Medulla oblongata (tissue), 1 donor: ENCODE measurements at regions not wholly inside any gene's neighbourhood (a gene's known extent, or its start where the extent isn't known, plus 50 kb on each side); places are given as distances from the start of the nearest gene placed in this dataset.
"Not testable (repeated sequence)": the region's sequence is repeated elsewhere in the genome, so short reads cannot be mapped to it uniquely, and the experiment has no call there.

Experiments
- DNase-seq: peaks from one replicate; pipeline ENCODE4 v3.0.0-alpha.2; 2015; ENCODE audit errors: extremely low spot score

GRCh38 chr22:44650806-44651205, 51.2 kb upstream of the PRR5 start:
- no peak for DNase-seq

GRCh38 chr22:44648821-44649565, 53.0 kb upstream of the PRR5 start:
- no peak for DNase-seq

GRCh38 chr22:44648085-44648820, 53.8 kb upstream of the PRR5 start:
- DNase-seq, result no peak

GRCh38 chr22:44647141-44647540, 54.9 kb upstream of the PRR5 start:
- no peak for DNase-seq

GRCh38 chr22:44646668-44647067, 55.3 kb upstream of the PRR5 start:
- DNase-seq, result no peak

- no peak for DNase-seq
Observed at GRCh38 chr22:44646141-44646540, 55.9 kb upstream of the PRR5 start.

- no peak for DNase-seq
Observed at GRCh38 chr22:44645531-44645930, 56.5 kb upstream of the PRR5 start.

GRCh38 chr22:44645083-44645482, 56.9 kb upstream of the PRR5 start:
- DNase-seq, result no peak

GRCh38 chr22:44643526-44644101, 58.4 kb upstream of the PRR5 start:
- DNase-seq, result not testable (repeated sequence)

GRCh38 chr22:44642096-44642644, 59.8 kb upstream of the PRR5 start:
- no peak for DNase-seq

- DNase-seq, result no peak
Observed at GRCh38 chr22:44640618-44641155, 61.3 kb upstream of the PRR5 start.

GRCh38 chr22:44639891-44640617, 62.0 kb upstream of the PRR5 start:
- DNase-seq, result no peak

GRCh38 chr22:44638971-44639760, 62.8 kb upstream of the PRR5 start:
- no peak for DNase-seq

- DNase-seq, result not testable (repeated sequence)
Observed at GRCh38 chr22:44636502-44637206, 65.3 kb upstream of the PRR5 start.

- not testable (repeated sequence) for DNase-seq
Observed at GRCh38 chr22:44635567-44635966, 66.4 kb upstream of the PRR5 start.

- DNase-seq, result no peak
Observed at GRCh38 chr22:44634426-44635321, 67.3 kb upstream of the PRR5 start.

GRCh38 chr22:44633647-44634046, 68.4 kb upstream of the PRR5 start:
- DNase-seq, result no peak

- no peak for DNase-seq
Observed at GRCh38 chr22:44632541-44633396, 69.2 kb upstream of the PRR5 start.
